ENCODE measurements at regions not wholly inside any gene's neighbourhood (a gene's known extent, or its start where the extent isn't known, plus 50 kb on each side); places are given as distances from the start of the nearest gene placed in this dataset.

GRCh38 chr1:58000116-58000515 is 546.4 kb downstream of the OMA1 start:
- no peak for DNase-seq (ENCODE audit: low read depth)

GRCh38 chr1:57996400-57996799 is 550.1 kb downstream of the OMA1 start:
- no peak for DNase-seq (ENCODE audit: low read depth)

DNA sequence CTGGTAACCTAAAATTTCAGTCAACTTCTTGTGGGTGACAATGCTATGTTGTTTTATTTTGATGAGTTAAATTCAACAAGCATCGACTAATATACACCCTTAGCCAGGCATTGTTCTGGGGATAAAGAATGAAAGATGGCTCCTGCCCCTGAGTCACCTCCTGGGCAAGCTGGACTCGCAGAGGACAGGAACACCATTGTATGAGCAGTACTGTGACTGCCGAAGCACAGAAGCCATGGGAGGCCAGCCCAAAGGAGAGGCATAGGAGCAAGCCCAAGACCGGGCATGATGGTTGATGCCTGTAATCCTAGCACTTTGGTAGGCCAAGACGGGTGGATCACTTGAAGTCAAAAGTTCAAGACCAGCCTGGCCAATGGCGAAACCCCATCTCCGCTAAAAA is 555.2 kb downstream of the OMA1 start:
- DNase-seq (ENCODE audit: low read depth): no peak

DNA sequence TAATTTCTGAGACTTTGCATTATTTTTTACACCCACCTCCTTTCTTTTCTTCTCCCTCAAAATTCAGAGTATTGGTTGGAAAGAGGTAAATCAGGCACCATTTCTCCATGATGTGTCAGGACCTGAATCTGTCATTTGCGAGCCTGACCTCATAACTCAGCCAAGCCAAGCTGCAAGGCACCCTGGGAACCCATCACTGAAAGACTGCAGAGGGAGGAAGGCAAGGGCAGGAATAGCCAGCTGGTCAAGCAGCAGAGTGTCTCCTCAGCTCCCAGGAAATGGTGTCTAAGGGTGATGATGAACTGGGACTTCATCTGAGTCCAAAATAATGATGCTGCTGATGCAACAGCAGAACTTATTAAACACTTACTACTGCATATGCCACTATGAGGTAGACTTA is 556.6 kb downstream of the OMA1 start:
- DNase-seq (ENCODE audit: low read depth): no peak

DNA sequence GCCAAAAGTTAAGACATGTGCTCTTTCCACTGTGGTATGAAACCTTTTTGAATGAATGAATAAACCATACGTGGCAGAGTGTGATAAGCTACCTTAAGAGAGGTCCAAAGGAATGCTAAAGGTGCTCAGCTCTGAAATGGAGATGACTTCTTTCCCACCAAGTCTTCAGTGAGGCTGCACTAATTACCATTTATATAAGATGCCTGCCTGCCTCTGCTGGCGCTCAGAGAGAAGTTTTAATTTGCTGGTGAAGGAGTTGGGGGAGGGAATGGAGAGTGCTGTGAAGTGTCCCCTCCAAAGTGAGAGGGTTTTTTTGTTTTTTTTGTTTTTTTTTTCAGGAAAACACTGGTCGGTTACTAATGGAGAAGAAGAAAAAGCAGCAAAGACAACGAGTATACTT is 559.0 kb downstream of the OMA1 start:
- no peak for DNase-seq (ENCODE audit: low read depth)

DNA sequence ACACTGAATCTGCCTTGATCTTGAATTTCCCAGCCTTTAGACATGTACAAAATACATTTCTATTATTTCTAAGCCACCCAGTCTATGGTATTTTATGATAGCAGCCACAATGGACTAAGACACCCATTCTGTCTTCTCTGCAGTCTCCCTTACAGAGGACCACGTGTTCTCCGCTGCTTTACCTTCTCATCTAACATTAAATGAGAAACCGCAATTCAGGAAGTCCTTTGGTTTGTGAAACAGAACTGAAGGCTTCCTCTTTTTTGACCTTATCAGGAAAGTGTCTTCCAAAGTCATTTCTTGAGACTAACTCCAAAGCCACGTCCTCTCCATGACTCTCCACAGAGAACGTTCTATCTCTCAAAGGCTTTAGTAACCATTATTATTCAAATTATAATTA is 560.1 kb downstream of the OMA1 start:
- no peak for DNase-seq (ENCODE audit: low read depth)

DNA sequence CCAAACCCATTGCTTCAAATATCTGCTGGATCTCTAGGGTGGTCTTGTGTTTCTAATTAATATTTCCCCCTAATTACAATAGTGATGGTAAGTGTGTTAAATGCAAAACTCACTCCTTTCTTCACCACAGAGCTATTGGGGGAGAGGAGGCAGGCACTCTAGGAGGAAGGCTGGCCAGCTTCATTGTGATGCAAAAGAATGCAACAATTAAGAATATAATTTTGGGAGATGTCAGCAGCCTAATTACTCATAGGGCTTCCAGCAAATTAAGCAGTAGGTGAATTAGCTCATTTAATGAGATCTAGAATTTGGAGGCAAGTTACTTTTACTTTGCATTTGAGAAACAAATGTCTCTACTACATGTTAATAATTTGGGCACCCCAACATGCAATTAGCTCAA is 560.4 kb upstream of the DAB1 start:
- DNase-seq (ENCODE audit: low read depth): no peak

DNA sequence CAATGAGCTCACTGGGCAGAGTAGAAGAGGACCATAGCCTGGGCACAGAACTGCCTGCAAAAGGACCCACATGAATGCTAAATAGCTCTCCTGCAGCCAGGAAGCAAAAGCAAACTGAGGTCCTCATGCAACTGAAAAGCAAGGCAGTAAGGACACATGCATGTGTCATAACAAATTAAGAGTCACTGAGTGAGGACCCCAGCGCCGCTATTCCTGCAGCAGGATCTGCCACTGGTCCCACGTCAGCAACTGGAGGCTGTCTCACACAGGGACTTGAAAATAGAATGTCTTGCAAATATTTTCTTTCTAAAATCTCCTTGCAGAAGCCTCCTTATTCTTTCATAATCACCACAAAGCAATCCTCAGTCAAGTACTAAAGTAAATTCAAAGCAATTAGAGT is 559.6 kb upstream of the DAB1 start:
- no peak for DNase-seq (ENCODE audit: low read depth)

DNA sequence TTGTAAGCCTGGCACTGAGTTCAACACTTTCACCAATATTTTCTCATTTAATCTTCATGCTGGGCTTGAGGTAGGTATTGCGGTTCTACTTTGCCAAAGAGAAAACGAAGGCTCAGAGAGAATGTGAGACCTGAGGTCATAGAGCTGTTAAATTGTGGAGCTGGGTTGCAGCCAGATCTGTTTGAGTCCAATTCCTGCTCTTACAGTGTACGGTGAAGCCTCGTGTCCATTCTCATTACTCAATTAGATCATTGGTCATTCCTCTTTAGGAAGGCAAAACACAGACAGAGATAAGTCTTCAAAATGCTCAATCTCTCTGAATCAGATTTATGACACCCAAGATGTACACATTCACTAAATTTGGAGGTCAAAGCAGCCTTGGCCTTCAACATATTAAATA is 559.0 kb upstream of the DAB1 start:
- DNase-seq (ENCODE audit: low read depth): no peak

DNA sequence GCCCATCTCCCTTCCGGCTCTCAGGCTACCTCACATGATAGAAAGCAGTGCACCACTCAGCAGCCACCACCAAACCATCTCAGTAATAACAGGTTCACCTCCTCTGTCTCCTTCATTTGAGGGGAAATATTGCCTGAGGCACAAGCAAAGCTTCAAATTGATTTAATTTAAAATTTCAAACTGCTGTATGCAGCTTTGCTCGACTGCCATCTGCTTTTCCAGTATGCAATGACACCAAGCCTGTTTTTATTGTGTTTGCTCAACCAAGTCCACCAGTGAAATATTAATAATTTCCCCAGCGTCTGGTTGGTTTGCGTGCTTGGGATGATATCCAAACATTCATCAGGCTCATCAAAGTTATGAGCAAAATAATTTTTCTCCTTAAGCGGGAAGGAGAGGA is 552.4 kb upstream of the DAB1 start:
- DNase-seq (ENCODE audit: low read depth): no peak

GRCh38 chr1:57968321-57968720 is 544.5 kb upstream of the DAB1 start:
- DNase-seq (ENCODE audit: low read depth): no peak

GRCh38 chr1:57966751-57967406 is 543.0 kb upstream of the DAB1 start:
- DNase-seq (ENCODE audit: low read depth): no peak

GRCh38 chr1:57966340-57966739 is 542.5 kb upstream of the DAB1 start:
- no peak for DNase-seq (ENCODE audit: low read depth)

DNA sequence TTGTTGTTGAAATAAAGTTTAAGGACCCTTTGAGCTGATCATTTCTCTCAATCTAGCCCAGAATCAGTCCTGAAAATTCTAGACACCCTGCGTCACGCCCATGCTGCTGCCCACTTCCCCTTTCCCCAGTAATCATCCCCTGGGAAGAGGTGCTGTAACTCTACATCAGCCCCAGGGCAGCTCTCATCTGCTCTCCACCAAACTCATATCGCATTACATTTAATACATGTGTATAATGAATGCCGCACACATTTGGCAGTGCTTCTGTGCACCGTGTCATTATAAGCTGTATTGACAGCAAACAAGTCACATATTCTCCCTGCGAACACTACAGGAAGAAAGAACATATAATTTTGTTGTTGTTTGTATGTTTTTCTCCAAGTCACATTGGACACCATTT is 539.7 kb upstream of the DAB1 start:
- no peak for DNase-seq (ENCODE audit: low read depth)

- DNase-seq (ENCODE audit: low read depth): no peak
Measured at GRCh38 chr1:57959531-57960241, 535.8 kb upstream of the DAB1 start.

- DNase-seq (ENCODE audit: low read depth): no peak
Measured at GRCh38 chr1:57957576-57957975, 533.7 kb upstream of the DAB1 start.

DNA sequence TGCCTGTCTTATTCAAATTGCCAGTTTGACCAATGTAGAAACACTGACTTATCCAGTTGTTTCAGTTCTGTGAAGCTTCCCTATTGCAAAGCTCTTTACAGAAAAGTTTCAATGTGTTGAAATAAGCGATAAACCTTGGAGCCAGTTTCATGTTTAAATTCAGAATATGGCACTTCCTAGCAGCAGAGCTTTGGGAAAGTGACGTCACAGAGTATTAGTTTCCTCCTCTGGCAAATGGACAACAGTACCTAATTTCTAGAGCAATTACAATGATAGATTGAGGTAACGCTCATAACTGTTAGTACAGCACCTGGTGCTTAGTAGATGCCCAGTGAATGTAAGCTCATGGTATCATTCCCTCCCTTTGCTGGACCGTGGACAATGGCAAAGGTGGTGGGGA is 527.5 kb upstream of the DAB1 start:
- no peak for DNase-seq (ENCODE audit: low read depth)

DNA sequence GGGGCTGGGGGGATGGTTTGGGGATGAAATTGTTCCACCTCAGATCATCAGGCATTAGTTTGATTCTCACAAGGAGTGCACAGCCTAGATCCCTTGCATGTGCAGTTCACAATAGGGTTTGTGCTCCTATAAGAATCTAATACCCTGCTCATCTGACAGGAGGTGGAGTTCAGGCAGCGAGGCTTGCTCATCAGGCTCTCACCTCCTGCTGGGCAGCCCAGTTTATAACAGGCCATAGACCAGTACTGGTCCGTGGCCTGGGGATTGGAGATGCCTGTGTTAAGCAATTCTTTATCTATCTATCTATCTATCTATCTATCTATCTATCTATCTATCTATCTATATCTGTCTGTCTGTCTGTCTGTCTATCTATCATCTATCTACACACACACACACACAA is 525.3 kb upstream of the DAB1 start:
- DNase-seq (ENCODE audit: low read depth): no peak

- DNase-seq (ENCODE audit: low read depth): no peak
Measured at GRCh38 chr1:57947471-57947870, 523.6 kb upstream of the DAB1 start.

GRCh38 chr1:57945045-57945444 is 521.2 kb upstream of the DAB1 start:
- DNase-seq (ENCODE audit: low read depth): no peak

DNA sequence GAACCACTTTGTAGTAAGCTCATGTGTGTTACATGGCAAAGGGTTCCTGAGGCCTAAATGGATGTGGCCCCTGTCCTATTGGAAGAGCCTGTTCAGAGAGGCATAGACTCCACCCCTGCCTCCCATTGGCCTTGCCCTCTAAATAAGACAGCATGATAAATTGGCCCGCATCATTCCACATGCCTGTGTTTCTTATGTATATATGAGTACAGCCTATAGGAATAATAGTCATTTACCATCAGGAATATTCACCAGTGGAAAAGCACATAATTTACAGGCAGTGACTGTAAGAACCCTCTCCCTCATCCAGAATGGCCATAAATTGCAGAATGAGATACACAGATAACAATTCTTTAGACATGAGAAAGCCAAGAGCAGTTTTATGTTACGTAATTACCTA is 519.5 kb upstream of the DAB1 start:
- DNase-seq (ENCODE audit: low read depth): no peak

- DNase-seq (ENCODE audit: low read depth): no peak
Measured at GRCh38 chr1:57934745-57935144, 510.9 kb upstream of the DAB1 start.

DNA sequence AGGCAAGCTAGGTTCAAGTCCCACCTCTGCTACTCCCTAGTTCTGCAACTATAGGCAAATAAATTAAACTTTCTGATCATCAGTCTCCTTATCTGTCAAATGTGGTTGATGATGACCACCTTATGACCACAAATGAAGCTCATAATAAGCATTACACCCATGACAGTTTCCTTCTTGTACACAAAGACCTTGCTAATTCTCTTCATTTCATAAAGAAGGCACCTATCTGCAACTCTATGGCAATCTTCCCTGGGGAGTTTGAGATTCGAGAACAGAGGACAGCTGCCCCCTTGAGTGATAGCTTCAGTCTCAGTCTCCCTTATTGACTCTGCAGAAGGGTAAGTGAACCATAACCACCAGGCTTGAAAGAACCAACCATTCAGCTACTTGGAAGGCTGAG is 503.1 kb upstream of the DAB1 start:
- no peak for DNase-seq (ENCODE audit: low read depth)

DNA sequence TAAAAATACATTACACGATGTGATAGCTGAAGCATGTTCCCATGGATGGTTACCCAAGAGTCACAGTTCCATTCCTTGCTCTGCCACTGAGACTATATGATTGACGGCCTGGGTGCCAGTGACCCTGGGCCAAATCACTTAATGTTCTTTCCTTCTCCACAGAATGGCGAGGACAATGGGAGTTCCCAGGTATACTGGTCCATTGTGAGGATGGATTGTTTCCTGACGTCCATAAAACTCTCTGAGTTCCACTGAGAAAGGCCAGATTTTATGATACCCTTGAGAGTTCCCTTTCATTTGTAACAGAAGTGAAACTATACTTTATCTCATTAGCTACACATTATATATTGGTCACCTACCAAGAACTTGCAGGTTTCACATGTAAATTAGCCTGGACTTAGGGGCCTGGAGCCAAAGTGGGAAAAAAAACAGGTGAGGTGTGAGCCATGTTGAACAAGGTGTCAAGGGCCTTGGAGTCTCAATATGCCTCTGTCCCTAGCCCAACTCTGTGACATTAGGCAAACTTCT is 502.2 kb upstream of the DAB1 start:
- no peak for DNase-seq (ENCODE audit: low read depth)
